Lower leg skin (tissue), 4 donors: ENCODE measurements at regions not wholly inside any gene's neighbourhood (a gene's known extent, or its start where the extent isn't known, plus 50 kb on each side); places are given as distances from the start of the nearest gene placed in this dataset.

Experiments used
- DNase-seq, 2 donors: peaks; one replicate each; pipeline ENCODE4 v3.0.0-alpha.2; 2019; ENCODE audit warnings: low spot score in 2 of 2
- H3K4me3 ChIP-seq: fragments of 200-600 bp; sonication (generic); 2 replicates; pipeline ENCODE4 v1.5.1; 2017; ENCODE audit warnings: mild to moderate bottlenecking, low read depth; ENCODE audit not compliant: poor library complexity, severe bottlenecking
- CTCF ChIP-seq, 3 donors: fragments of 450-650 bp; IDR thresholded peaks; one replicate each; pipeline ENCODE4 v1.5.1; 2016; ENCODE audit warnings: antibody characterized with exemption in 3 of 3, mild to moderate bottlenecking in 3 of 3, moderate library complexity in 2 of 3
- POLR2A ChIP-seq, 2 donors: fragments of 450-650 bp; IDR thresholded peaks; one replicate each; pipeline ENCODE4 v1.6.1; 2016 to 2017; ENCODE audit warnings: antibody characterized with exemption in 2 of 2, mild to moderate bottlenecking in 1 of 2, moderate library complexity in 1 of 2
- WGBS, 2 donors: methylation state at CpG; one replicate each; pipeline ENCODE4 v1.1.5; 2018; 5-methylcytosine and 5-hydroxymethylcytosine counted together
- intact Hi-C: fragments of 100-400 bp; cut with DNase I; formaldehyde crosslinking; loops from one replicate; pipeline ENCODE4 v1.15.0; 2023; ENCODE audit warnings: low total_unique reads

- TF ChIP-seq CTCF (IDR thresholded peaks at IDR 0.05), result no peak
- no peak for TF ChIP-seq POLR2A (IDR thresholded peaks at IDR 0.05)
- no peak overlapping the region for H3K4me3 ChIP-seq
- peak in 1 of 2 donors; percentile 49 for DNase-seq
- 94 to 95% methylated on average over 4 of the region's 4 CpGs for WGBS, 2 donors
- intact Hi-C loops, result no loop called here
Measured at GRCh38 chr10:75287697-75288096, 51.9 kb upstream of the COMTD1 start.

- WGBS, 2 donors, result 82 to 83% methylated on average over 1 to 2 of the region's 2 CpGs
- intact Hi-C loops, result no loop called here
- no peak for TF ChIP-seq CTCF (IDR thresholded peaks at IDR 0.05)
- no peak overlapping the region for H3K4me3 ChIP-seq
- DNase-seq, result peak in 1 of 2 donors; percentile 57
Measured at GRCh38 chr10:75286901-75287300, 51.1 kb upstream of the COMTD1 start.
